ENCODE measurements at regions not wholly inside any gene's neighbourhood (a gene's known extent, or its start where the extent isn't known, plus 50 kb on each side); places are given as distances from the start of the nearest gene placed in this dataset.

GRCh38 chr4:157447195-157447594 lies 226.7 kb downstream of the GRIA2 start:
- no peaks in the 10 kb centered on the region for H3K27me3 ChIP-seq (replicated peaks in 1 of 7)
- H3K4me1 ChIP-seq: no peaks in the 10 kb centered on the region
- 61 to 71% (median 62%) methylated on average over 3 of the region's 3 CpGs for WGBS, 5 donors
- H3K4me3 ChIP-seq: no peak overlapping the region
- peaks cover 0 to 9% (median 2%) of the 10 kb centered on the region in 8 donors for H3K9me3 ChIP-seq
- no peak overlapping the region for H3K27ac ChIP-seq
- no peaks in the 10 kb centered on the region for H3K36me3 ChIP-seq
- TF ChIP-seq CTCF (IDR thresholded peaks at IDR 0.05 in 8 of 11, conservative IDR thresholded peaks at IDR 0.05 in 3 of 11): no peak
- TF ChIP-seq POLR2A (IDR thresholded peaks at IDR 0.05): no peak
- TF ChIP-seq POLR2AphosphoS5 (IDR thresholded peaks at IDR 0.05): no peak
- no peak for DNase-seq
- intact Hi-C loops (cut with DNase I; ENCODE audit: low total_unique reads): no loop called here

- Histone ChIP-seq H3K9me3 (peaks cover 0 to 9% (median 2%) of the 10 kb centered on the region in 8 donors), H3K4me1 (no peaks in the 10 kb centered on the region), H3K27me3 (replicated peaks in 1 of 7) (no peaks in the 10 kb centered on the region), H3K4me3 (no peak overlapping the region), H3K36me3 (no peaks in the 10 kb centered on the region), H3K27ac (no peak overlapping the region)
- intact Hi-C loops (cut with DNase I; ENCODE audit: low total_unique reads): no loop called here
- peak; percentile 40 for DNase-seq
- WGBS, 5 donors: 84 to 95% (median 91%) methylated on average over 9 of the region's 9 CpGs
- TF ChIP-seq POLR2A (IDR thresholded peaks at IDR 0.05): no peak
- TF ChIP-seq POLR2AphosphoS5 (IDR thresholded peaks at IDR 0.05): no peak
- no peak for TF ChIP-seq CTCF (IDR thresholded peaks at IDR 0.05 in 8 of 11, conservative IDR thresholded peaks at IDR 0.05 in 3 of 11)
Measured at GRCh38 chr4:157444014-157444413, 223.5 kb downstream of the GRIA2 start.

- Histone ChIP-seq H3K36me3 (no peaks in the 10 kb centered on the region), H3K9me3 (peaks cover 0 to 10% (median 2%) of the 10 kb centered on the region in 8 donors), H3K27ac (no peak overlapping the region), H3K4me3 (no peak overlapping the region), H3K4me1 (no peaks in the 10 kb centered on the region), H3K27me3 (replicated peaks in 1 of 7) (no peaks in the 10 kb centered on the region)
- intact Hi-C loops (cut with DNase I; ENCODE audit: low total_unique reads): no loop called here
- no peak for TF ChIP-seq POLR2A (IDR thresholded peaks at IDR 0.05)
- TF ChIP-seq CTCF (IDR thresholded peaks at IDR 0.05 in 8 of 11, conservative IDR thresholded peaks at IDR 0.05 in 3 of 11): no peak
- TF ChIP-seq POLR2AphosphoS5 (IDR thresholded peaks at IDR 0.05): no peak
- DNase-seq: peak; percentile 47
- 79 to 95% (median 86%) methylated on average over 5 of the region's 5 CpGs for WGBS, 5 donors
Measured at GRCh38 chr4:157443537-157443936, 223.0 kb downstream of the GRIA2 start.

- H3K9me3 ChIP-seq: peaks cover 0 to 31% (median 17%) of the 10 kb centered on the region in 8 donors
- H3K27ac ChIP-seq: no peak overlapping the region
- intact Hi-C loops (cut with DNase I; ENCODE audit: low total_unique reads): no loop called here
- H3K27me3 ChIP-seq (replicated peaks in 1 of 7): no peaks in the 10 kb centered on the region
- H3K4me3 ChIP-seq: no peak overlapping the region
- no peaks in the 10 kb centered on the region for H3K4me1 ChIP-seq
- WGBS, 5 donors: 76 to 83% (median 81%) methylated on average over 4 of the region's 4 CpGs
- no peak for TF ChIP-seq POLR2AphosphoS5 (IDR thresholded peaks at IDR 0.05)
- H3K36me3 ChIP-seq: no peaks in the 10 kb centered on the region
- DNase-seq: no peak
Measured at GRCh38 chr4:157425897-157426296, 205.4 kb downstream of the GRIA2 start.

GRCh38 chr4:157423526-157424020 lies 203.0 kb downstream of the GRIA2 start:
- H3K36me3 ChIP-seq: no peaks in the 10 kb centered on the region
- TF ChIP-seq POLR2A (IDR thresholded peaks at IDR 0.05): no peak
- no peak for TF ChIP-seq POLR2AphosphoS5 (IDR thresholded peaks at IDR 0.05)
- no peak for TF ChIP-seq CTCF (IDR thresholded peaks at IDR 0.05 in 8 of 11, conservative IDR thresholded peaks at IDR 0.05 in 3 of 11)
- DNase-seq: no peak
- no peak overlapping the region for H3K4me3 ChIP-seq
- H3K4me1 ChIP-seq: no peaks in the 10 kb centered on the region
- peaks cover 0 to 25% (median 17%) of the 10 kb centered on the region in 8 donors for H3K9me3 ChIP-seq
- intact Hi-C loops (cut with DNase I; ENCODE audit: low total_unique reads): no loop called here
- H3K27me3 ChIP-seq (replicated peaks in 1 of 7): no peaks in the 10 kb centered on the region
- no peak overlapping the region for H3K27ac ChIP-seq

Measured in spleen (tissue), 11 donors.